RWPE1 (cell line): ENCODE measurements at regions not wholly inside any gene's neighbourhood (a gene's known extent, or its start where the extent isn't known, plus 50 kb on each side); places are given as distances from the start of the nearest gene placed in this dataset.
A peak's percentile ranks its signal among the peaks of the same experiment; 100 is the strongest.

Experiments
- CTCF ChIA-PET: fragments of 350-600 bp; sonication (Branson Sonifier 250); formaldehyde crosslinking; extraction: SDS; loops from one replicate; lab custom pipeline; 2021; lab: Yijun Ruan, JAX
- POLR2A ChIA-PET: fragments of 400-600 bp; formaldehyde crosslinking; extraction: SDS; loops from one replicate; lab custom pipeline; 2020; ENCODE audit warnings: antibody characterized with exemption; ENCODE audit not compliant: low non-redundant PET; lab: Yijun Ruan, JAX
- DNase-seq: peaks from one replicate; pipeline ENCODE4 v3.0.0; 2012; ENCODE audit warnings: low spot score
- H3K27ac ChIP-seq: fragments of 450-650 bp; 2 replicates; pipeline ENCODE4 v1.5.1; 2017
- CTCF ChIP-seq: fragments of 450-650 bp; conservative IDR thresholded peaks from 2 replicates; pipeline ENCODE4 v1.5.1; 2017; ENCODE audit warnings: low read depth, mild to moderate bottlenecking

- no peak overlapping the region for H3K27ac ChIP-seq
- no peak for TF ChIP-seq CTCF
- no peak for DNase-seq
- CTCF ChIA-PET = interaction anchor here (0.6 kb wide), 1 partner anchor 230 kb away, joined by 3 read pairs; no protein-coding TSS in a partner anchor
- POLR2A ChIA-PET = no interaction called here
Observed at GRCh38 chr4:106426069-106426468, 57.5 kb upstream of the GIMD1 start.

GRCh38 chr4:106425576-106425975 is 57.0 kb upstream of the GIMD1 start:
- ChIA-PET POLR2A (no interaction called here), CTCF (interaction anchor here (0.6 kb wide), 1 partner anchor 230 kb away, joined by 3 read pairs; no protein-coding TSS in a partner anchor)
- H3K27ac ChIP-seq = no peak overlapping the region
- no peak for TF ChIP-seq CTCF
- no peak for DNase-seq

GRCh38 chr4:106424426-106424825 is 55.8 kb upstream of the GIMD1 start:
- ChIA-PET POLR2A (interaction anchor here (0.6 kb wide), 1 partner anchor 34 kb away, joined by 5 read pairs; no protein-coding TSS in a partner anchor), CTCF (no interaction called here)
- H3K27ac ChIP-seq = no peak overlapping the region
- TF ChIP-seq CTCF = no peak
- no peak for DNase-seq

GRCh38 chr4:106423791-106424190 is 55.2 kb upstream of the GIMD1 start:
- TF ChIP-seq CTCF = no peak
- DNase-seq = no peak
- H3K27ac ChIP-seq = no peak overlapping the region
- CTCF ChIA-PET = no interaction called here
- POLR2A ChIA-PET = interaction anchor here (0.6 kb wide), 1 partner anchor 34 kb away, joined by 5 read pairs; no protein-coding TSS in a partner anchor

GRCh38 chr4:106422766-106423165 is 54.2 kb upstream of the GIMD1 start:
- no peak for TF ChIP-seq CTCF
- POLR2A ChIA-PET = no interaction called here
- H3K27ac ChIP-seq = no peak overlapping the region
- CTCF ChIA-PET = no interaction called here
- no peak for DNase-seq

- ChIA-PET CTCF (no interaction called here), POLR2A (no interaction called here)
- H3K27ac ChIP-seq = no peak overlapping the region
- DNase-seq = peak; percentile 7
- TF ChIP-seq CTCF = no peak
Observed at GRCh38 chr4:106421441-106422296, 53.1 kb upstream of the GIMD1 start.
